CD4-positive, alpha-beta T cell treated with Interleukin-17A for 1 hour (primary cell): ENCODE measurements at regions not wholly inside any gene's neighbourhood (a gene's known extent, or its start where the extent isn't known, plus 50 kb on each side); places are given as distances from the start of the nearest gene placed in this dataset.

Source experiments
- DNase-seq: peaks from one replicate; pipeline ENCODE4 v3.0.0-alpha.2; 2020

DNA sequence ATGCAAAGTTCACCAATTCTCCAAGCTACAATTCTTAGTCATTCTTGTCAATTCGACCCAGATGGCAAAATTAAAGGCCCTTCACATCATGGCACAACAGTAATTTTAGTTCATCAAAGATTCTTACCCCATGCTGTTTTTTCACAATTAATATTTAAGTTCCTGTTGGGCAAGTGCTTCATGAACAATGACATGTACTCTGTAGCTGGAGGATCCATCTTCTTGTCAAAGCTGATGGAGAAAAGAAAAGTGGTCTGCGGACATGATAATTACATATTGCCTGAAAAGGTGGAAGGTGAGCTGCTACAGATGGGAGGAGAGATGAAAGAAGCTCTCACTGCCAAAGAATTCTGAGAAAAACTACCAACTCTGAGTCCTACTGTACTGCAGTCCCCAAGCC lies 1370.3 kb upstream of the SLC10A2 start:
- DNase-seq, result no peak

DNA sequence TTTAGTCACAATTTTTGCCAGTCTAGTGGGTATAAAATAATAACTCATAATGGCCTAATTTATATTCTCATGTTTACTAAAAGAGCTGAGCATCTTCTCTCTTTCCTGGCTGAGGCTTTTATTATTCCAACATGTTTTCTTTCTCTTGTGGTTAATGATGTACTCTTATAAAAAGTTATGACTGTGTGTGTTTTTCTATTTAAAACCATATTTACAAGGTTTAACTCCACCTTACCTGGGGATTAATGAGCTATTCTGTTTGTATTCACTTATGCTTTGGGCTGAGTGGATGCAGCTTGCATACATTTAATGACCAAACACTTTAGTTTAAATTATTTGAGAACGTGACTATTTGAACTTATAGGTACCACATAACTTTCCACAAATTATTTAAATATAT lies 1365.7 kb upstream of the SLC10A2 start:
- DNase-seq, result no peak

- no peak for DNase-seq
Observed at GRCh38 chr13:104426435-104426834, 1360.2 kb upstream of the SLC10A2 start.

DNA sequence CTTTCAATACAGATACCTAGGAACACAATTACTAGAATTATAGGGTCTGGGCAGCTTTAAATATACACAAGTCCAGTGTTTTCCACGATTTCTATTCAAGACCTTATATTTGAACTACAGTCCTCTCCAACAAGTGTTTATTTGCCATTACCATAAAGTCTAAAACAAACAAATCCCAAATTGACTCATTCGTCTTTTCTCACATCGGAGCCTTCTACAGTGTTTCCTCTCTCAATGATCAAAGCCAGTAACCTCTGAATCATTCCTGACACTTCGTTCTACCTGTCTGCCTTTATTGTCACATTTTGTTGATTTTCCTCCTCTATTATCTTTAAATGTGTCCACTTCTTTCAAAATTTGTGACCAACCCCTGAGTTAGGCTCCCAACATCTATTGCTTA lies 1356.5 kb upstream of the SLC10A2 start:
- DNase-seq, result no peak

- DNase-seq, result no peak
Observed at GRCh38 chr13:104416973-104417372, 1350.8 kb upstream of the SLC10A2 start.

DNA sequence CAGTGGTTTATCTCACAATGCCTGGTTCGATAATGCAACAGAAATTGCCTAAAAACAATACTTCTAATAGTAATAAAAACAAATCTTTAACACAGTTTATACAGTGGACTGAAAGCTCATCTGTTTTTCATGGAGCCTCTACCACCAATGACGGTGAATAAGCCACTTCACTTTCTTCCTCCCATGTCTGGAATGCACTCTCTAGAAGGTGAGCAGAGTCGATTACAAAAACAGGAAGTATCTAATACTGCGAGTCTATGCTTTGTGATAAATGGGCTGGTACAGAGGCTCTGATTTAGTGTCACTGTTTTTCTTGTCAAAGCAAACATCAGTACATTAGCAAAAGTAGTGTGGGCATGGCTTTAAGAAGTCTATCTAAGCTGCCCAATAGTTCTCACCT lies 1348.6 kb upstream of the SLC10A2 start:
- no peak for DNase-seq

DNA sequence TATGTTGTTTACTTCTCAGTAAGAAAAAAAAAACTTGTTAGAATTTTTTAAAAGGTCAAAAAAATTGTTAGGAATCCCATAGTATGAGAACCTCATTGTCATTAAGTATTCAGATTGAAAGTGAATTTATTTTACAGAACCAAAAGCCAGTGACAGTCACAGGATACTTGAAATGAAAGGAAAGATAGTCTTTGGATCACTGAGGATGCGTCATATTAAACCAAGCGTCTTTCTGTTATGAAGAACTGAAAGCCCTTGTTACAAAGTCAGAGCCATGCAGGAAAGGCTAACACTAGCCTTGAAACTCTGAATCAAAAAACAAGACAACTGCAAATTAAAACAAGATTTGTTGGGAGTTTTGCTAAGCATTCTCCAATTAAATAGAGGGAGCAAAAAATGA lies 1348.0 kb upstream of the SLC10A2 start:
- DNase-seq, result no peak

- DNase-seq, result no peak
Observed at GRCh38 chr13:104411141-104411765, 1345.0 kb upstream of the SLC10A2 start.

DNA sequence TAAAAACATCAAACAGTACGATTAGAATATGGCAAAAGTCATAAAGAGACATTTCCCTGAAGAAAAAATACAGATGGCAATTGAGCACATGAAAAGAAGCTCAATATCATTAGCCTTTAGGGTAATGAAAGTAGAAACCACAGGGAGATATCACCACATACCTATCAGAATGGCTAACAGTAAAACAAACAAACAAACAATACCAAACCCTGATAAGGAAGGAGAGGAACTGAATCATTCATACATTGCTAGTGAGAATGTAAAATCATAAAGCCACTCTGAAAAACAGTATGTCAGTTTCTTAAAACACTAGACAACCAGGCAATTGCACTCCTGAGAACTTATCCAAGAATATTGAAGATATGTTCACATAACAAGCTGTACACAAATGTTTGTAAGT lies 1342.5 kb upstream of the SLC10A2 start:
- no peak for DNase-seq

- DNase-seq, result no peak
Observed at GRCh38 chr13:104404325-104404724, 1338.1 kb upstream of the SLC10A2 start.

DNA sequence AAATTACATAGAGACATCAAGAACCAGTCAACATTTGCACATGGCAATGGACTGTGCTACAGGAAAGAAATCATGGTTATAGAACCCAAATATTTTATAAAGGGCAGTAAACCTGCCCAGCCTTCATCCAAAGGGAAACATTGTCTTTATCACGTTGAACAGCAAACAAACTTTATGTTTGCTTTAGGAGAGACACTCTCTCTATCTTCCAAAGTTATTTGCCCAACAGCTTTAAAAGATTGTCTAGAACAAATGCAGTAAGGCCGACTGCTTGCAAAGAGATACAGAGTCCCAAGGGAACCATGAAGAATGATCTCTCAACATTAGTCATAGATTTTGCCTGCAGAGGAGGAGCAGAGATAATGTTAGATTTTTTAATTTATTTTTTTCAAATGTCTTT lies 1323.5 kb upstream of the SLC10A2 start:
- no peak for DNase-seq

- no peak for DNase-seq
Observed at GRCh38 chr13:104387510-104387909, 1321.3 kb upstream of the SLC10A2 start.

DNA sequence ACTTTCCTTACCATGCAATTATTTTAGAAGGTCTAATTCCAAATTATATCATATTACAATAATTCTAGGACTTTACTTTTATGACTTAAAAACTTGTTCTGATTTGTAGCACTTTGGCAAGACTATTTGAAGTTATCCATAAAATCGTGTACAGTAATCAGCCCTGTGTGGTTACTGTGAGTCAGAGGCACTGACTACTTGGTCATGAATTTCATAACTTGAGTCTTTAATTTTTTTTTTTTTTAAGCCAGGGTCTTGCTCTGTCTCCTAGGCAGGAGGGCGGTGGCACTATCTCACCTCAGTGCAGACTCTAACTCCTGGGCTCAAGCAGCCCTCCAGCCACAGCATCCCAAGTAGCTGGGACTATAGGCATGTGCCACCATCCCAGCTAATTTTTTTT lies 1319.2 kb upstream of the SLC10A2 start:
- no peak for DNase-seq

- no peak for DNase-seq
Observed at GRCh38 chr13:104382951-104383350, 1316.7 kb upstream of the SLC10A2 start.

GRCh38 chr13:104376588-104376987 lies 1310.4 kb upstream of the SLC10A2 start:
- no peak for DNase-seq

DNA sequence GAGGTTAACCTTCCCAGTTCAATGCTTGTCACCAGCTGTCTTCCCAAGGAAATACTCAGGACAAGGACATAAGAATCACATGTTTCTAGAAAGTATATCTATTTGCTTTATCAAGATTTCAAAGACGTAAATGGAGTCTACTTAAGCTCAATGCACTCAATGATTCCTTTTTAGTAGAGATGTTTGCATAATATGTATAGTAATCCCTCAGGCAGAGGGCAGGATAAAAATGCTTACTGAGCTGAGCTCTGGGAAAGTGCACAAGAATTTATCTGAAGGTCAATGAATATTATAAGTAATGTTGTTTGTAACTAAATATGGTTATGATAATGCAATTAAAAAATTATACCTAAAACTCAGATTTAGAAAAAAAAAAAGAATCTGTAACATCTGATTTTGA lies 1309.4 kb upstream of the SLC10A2 start:
- DNase-seq, result no peak

DNA sequence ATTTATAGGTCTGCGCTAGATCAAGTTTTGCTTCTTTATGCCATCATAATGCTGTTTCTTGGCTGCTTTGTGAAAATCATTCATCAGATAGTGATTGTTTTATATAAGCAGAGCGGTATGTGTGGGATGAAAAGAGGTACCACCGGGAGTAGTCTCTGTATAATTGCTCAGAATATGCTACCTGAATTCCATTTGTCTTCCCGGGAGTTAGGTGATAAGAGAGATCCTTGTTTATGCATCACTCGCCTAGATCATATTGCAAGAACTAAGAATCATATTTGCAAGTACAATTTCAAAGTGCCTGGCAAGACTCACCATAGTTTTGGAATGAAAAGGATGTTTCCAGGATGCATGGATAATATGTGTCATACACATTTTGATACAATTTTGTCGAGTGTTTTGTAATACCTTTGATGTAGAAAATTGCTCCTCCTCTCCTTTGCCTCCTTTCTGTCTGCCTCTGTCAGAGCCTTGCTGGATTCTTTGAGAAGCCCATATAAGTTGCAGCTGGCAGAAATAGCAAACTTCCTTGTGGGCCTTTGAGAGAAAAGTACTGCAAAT lies 1306.0 kb upstream of the SLC10A2 start:
- DNase-seq, result no peak

GRCh38 chr13:104365430-104365829 lies 1299.2 kb upstream of the SLC10A2 start:
- DNase-seq, result no peak

- DNase-seq, result no peak
Observed at GRCh38 chr13:104357672-104358354, 1291.6 kb upstream of the SLC10A2 start.

DNA sequence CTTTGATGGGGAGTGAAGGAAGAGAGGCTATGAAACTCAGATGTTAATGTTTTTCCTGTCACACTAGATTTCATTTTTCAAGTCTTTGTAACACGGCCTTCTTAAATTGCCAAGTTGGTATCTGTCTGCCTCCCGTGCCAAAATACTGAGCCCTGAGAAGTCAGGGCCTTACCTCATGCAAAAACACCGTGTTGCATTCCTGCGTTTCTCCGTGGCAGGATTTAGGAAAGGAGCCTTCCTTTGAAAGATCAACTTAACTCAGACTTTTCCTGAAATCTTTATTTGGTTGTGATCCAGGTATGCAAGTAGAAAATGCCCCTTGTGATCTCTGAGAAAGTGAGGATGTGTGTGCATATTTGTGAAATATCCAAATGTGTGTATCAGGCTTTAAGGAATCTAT lies 1291.0 kb upstream of the SLC10A2 start:
- no peak for DNase-seq

DNA sequence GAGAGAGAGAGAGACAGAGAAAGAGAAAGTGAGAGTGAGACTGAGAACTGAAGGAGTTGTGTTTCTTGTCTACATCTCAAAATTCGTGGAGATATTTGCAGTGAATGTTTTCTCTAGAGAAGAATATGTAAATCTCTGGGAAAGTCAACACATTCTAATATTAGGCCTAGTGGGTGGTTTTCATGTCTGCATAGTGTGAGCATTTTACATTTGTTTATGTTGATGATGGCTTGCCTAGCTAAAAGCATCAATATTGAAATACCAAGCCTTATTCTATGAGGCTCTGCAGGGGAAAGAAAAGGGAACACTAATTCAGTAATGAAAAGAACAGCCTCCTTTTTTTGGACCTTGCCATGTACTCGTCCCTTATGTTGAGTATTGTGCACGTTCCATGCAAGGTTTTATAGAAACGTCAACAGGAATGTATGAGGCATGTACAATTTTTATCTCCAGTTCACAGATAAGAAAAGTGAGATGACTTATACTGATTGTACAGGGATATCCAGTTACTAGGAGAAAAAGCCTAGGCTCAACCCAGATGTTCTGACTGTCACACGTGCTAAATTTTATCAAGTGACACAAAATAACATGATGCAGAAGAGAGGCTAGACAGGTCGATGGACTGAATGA lies 1288.9 kb upstream of the SLC10A2 start:
- no peak for DNase-seq

DNA sequence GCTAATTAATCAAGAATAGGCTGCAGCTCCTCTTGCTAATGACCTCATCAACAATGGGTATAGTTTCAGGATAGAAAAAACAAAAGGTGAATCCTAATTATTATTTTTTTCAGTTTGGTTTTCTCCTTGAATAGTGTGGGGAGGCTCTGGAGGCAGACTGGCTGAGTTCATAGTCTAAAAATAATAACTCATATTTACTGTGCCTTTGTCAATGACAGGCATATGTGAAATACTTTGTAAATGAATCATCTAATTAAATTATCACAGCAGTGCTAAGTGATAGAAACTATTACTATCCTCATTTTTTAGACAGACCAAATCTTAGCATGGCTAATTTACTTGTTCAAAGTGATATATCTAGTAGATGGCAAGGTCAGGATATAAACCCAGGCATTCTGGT lies 1261.0 kb upstream of the SLC10A2 start:
- DNase-seq, result no peak

- no peak for DNase-seq
Observed at GRCh38 chr13:104326523-104326922, 1260.3 kb upstream of the SLC10A2 start.

- DNase-seq, result no peak
Observed at GRCh38 chr13:104321756-104322155, 1255.5 kb upstream of the SLC10A2 start.
